ENCODE measurements at regions not wholly inside any gene's neighbourhood (a gene's known extent, or its start where the extent isn't known, plus 50 kb on each side); places are given as distances from the start of the nearest gene placed in this dataset.

GRCh38 chr2:20542269-20542668 lies 95.4 kb downstream of the RHOB start:
- TF ChIP-seq MXI1 (IDR thresholded peaks at IDR 0.05; ENCODE audit: low read depth, low read length) (no peak), BRCA1 (IDR thresholded peaks at IDR 0.05) (no peak), BRCA1 (CRISPR knock-in tag; IDR thresholded peaks at IDR 0.05) (no peak), BHLHE40 (IDR thresholded peaks at IDR 0.05; ENCODE audit: low read length) (no peak), ARNT (IDR thresholded peaks at IDR 0.05) (no peak), POLR2AphosphoS5 (IDR thresholded peaks at IDR 0.05; ENCODE audit: control insufficient read depth, insufficient read depth, low read depth, low read length) (no peak), CTCF (IDR thresholded peaks at IDR 0.05 in 2 of 3, conservative IDR thresholded peaks at IDR 0.05 in 1 of 3; ENCODE audit: insufficient read depth in 2 of 3, low read depth in 1 of 3, low read length in 3 of 3) (no peak), ZNF174 (CRISPR knock-in tag; IDR thresholded peaks at IDR 0.05) (no peak), CBX1 (IDR thresholded peaks at IDR 0.05; ENCODE audit: low read depth) (no peak), ETV6 (IDR thresholded peaks at IDR 0.05; ENCODE audit: borderline replicate concordance in 1 of 2, low read depth in 2 of 2, low read length in 1 of 2) (no peak), ETV6 (CRISPR knock-in tag; IDR thresholded peaks at IDR 0.05; ENCODE audit: borderline replicate concordance) (no peak)
- TF ChIP-seq, protein P1, sequence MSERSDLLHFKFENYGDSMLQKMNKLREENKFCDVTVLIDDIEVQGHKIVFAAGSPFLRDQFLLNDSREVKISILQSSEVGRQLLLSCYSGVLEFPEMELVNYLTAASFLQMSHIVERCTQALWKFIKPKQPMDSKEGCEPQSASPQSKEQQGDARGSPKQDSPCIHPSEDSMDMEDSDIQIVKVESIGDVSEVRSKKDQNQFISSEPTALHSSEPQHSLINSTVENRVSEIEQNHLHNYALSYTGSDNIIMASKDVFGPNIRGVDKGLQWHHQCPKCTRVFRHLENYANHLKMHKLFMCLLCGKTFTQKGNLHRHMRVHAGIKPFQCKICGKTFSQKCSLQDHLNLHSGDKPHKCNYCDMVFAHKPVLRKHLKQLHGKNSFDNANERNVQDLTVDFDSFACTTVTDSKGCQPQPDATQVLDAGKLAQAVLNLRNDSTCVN (CRISPR knock-in tag; IDR thresholded peaks at IDR 0.05), result no peak
